ENCODE measurements at regions not wholly inside any gene's neighbourhood (a gene's known extent, or its start where the extent isn't known, plus 50 kb on each side); places are given as distances from the start of the nearest gene placed in this dataset.
"Not testable (repeated sequence)": the region's sequence is repeated elsewhere in the genome, so short reads cannot be mapped to it uniquely, and the experiment has no call there.

DNA sequence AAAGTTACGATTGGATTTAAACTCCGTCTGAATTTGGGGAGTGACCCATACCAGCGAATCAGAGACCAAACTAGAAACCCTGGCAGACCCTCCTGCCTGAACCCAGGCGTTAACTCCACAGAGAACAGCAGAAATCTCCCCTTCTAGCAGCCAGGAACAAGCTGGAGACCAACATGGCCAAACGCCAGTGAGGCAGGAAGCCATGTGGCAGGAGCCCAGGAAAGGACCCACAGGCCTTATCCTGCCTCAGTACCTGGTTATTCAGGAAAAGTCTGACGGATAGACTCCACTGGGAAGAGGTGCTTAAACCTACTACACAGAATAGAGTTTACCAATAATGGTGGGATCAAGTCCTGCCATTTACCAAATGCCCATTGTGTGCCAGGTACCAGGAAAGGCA, 106.6 kb downstream of the TRIM69 start:
- TF ChIP-seq POLR2A, CTCF (IDR thresholded peaks at IDR 0.05): not testable (repeated sequence)
- TF ChIP-seq POLR2AphosphoS5 (IDR thresholded peaks at IDR 0.05): peak; percentile 6

Measured in prostate gland (tissue), 2 donors.